HCT116 (cell line): ENCODE measurements at regions not wholly inside any gene's neighbourhood (a gene's known extent, or its start where the extent isn't known, plus 50 kb on each side); places are given as distances from the start of the nearest gene placed in this dataset.

Experiments
- ATAC-seq: fragments of 200-7000 bp; cut with Tn5 transposase; 2 replicates; pipeline ENCODE4 v1.9.1; 2020; ENCODE audit warnings: mild to moderate bottlenecking, moderate library complexity
- BruUV-seq: library from RNA; stranded (reverse); fragments of 400-500 nt; replicated peaks from 2 replicates; lab custom pipeline; 2021; lab: Mats Ljungman, UMichigan
- CTCF ChIA-PET: fragments of 300-600 bp; sonication (Branson Sonifier 250); formaldehyde crosslinking; loops from one replicate; lab custom pipeline; 2021; ENCODE audit warnings: antibody characterized with exemption; lab: Charles Lee
- POLR2A ChIA-PET: fragments of 300-600, 350-600 bp; sonication (Branson Sonifier 250); formaldehyde crosslinking; loops from one replicate; lab custom pipeline; 2021; ENCODE audit warnings: antibody characterized with exemption; lab: Charles Lee
- RAD21 ChIA-PET, 2 experiments: fragments of 300-600 bp; sonication (Branson Sonifier 250); formaldehyde crosslinking; loops; one replicate each; lab custom pipeline; 2023; ENCODE audit warnings: low total read pairs in 2 of 2; ENCODE audit not compliant: uncharacterized antibody in 2 of 2, unreplicated experiment in 2 of 2, low non-redundant PET in 1 of 2; lab: Charles Lee
- DNase-seq: peaks from one replicate; pipeline ENCODE4 v3.0.0-alpha.2; 2010; ENCODE audit warnings: low read depth, low spot score
- H2AFZ ChIP-seq: fragments of 200-600 bp; shearing (Covaris generic), sonication (generic); 2 replicates; pipeline ENCODE4 v1.6.1; 2017; ENCODE audit warnings: low read depth, mixed run types, mixed read lengths, antibody characterized with exemption, low read length; ENCODE audit not compliant: poor library complexity, severe bottlenecking
- H3K27ac ChIP-seq: 2 replicates; pipeline ENCODE4 v1.5.1; 2012; ENCODE audit warnings: low read depth, low read length
- H3K27me3 ChIP-seq: fragments of 200-600 bp; sonication (generic); 2 replicates; pipeline ENCODE4 v1.6.1; 2016; ENCODE audit warnings: mixed run types, low read length, mixed read lengths; ENCODE audit not compliant: insufficient read depth
- H3K36me3 ChIP-seq, 2 experiments: fragments of 200-500 bp in 1 of 2; fragments of 200-600 bp in 1 of 2; sonication (Bioruptor generic) in 1 of 2; sonication (generic) in 1 of 2; 2 replicates each; pipeline versions ENCODE4 v1.5.1 to v1.6.1; 2014 to 2016; ENCODE audit warnings: low read length in 2 of 2, inconsistent platforms in 1 of 2, mixed read lengths in 1 of 2, mixed run types in 1 of 2; ENCODE audit not compliant: insufficient read depth in 2 of 2, control insufficient read depth in 1 of 2
- H3K4me1 ChIP-seq, 2 experiments: fragments of 200-600 bp in 1 of 2; sonication (generic) in 1 of 2; 2 replicates each; pipeline versions ENCODE4 v1.5.1 to v1.6.1; 2012 to 2017; ENCODE audit warnings: low read length in 2 of 2, inconsistent platforms in 1 of 2, mild to moderate bottlenecking in 1 of 2, mixed read lengths in 1 of 2, mixed run types in 1 of 2, moderate library complexity in 1 of 2; ENCODE audit not compliant: insufficient read depth in 2 of 2, control insufficient read depth in 1 of 2
- H3K4me2 ChIP-seq: fragments of 200-600 bp; sonication (generic); 2 replicates; pipeline ENCODE4 v1.6.1; 2017; ENCODE audit warnings: mixed run types, low read length, mixed read lengths
- H3K4me3 ChIP-seq, 2 experiments: fragments of 200-600 bp in 1 of 2; sonication (generic) in 1 of 2; replicated peaks in 1 of 2; 2 replicates each; pipeline ENCODE4 v1.5.1; 2011 to 2016; ENCODE audit warnings: low read length in 2 of 2, control low read depth in 1 of 2, low read depth in 1 of 2, mild to moderate bottlenecking in 1 of 2, mixed read lengths in 1 of 2, mixed run types in 1 of 2
- H3K79me2 ChIP-seq: fragments of 200-600 bp; sonication (generic); 2 replicates; pipeline ENCODE4 v1.6.1; 2017; ENCODE audit warnings: mild to moderate bottlenecking, mixed run types, low read length, moderate library complexity, mixed read lengths; ENCODE audit not compliant: insufficient read depth
- H3K9ac ChIP-seq: fragments of 200-600 bp; sonication (generic); 2 replicates; pipeline ENCODE4 v1.6.1; 2016; ENCODE audit warnings: low read length, mixed read lengths
- H3K9me2 ChIP-seq: fragments of 200-600 bp; sonication (generic), shearing (Covaris generic); 2 replicates; pipeline ENCODE4 v1.6.1; 2017; ENCODE audit warnings: mixed run types, mild to moderate bottlenecking, moderate library complexity; ENCODE audit not compliant: insufficient read depth
- H3K9me3 ChIP-seq, 2 experiments: fragments of 200-500 bp in 1 of 2; fragments of 200-600 bp in 1 of 2; sonication (Bioruptor generic) in 1 of 2; sonication (generic) in 1 of 2; 2 replicates each; pipeline ENCODE4 v1.6.1; 2014 to 2017; ENCODE audit warnings: low read length in 2 of 2, mixed read lengths in 2 of 2, inconsistent platforms in 1 of 2, low read depth in 1 of 2, mild to moderate bottlenecking in 1 of 2, mixed run types in 1 of 2, moderate library complexity in 1 of 2; ENCODE audit not compliant: control insufficient read depth in 1 of 2, insufficient read depth in 1 of 2
- H4K20me1 ChIP-seq: fragments of 200-600 bp; sonication (generic), shearing (Covaris generic); 2 replicates; pipeline ENCODE4 v1.6.1; 2017; ENCODE audit warnings: mixed run types, mild to moderate bottlenecking, moderate library complexity; ENCODE audit not compliant: insufficient read depth
- ATF3 ChIP-seq: IDR thresholded peaks from 2 replicates; pipeline ENCODE4 v1.6.1; 2012
- CBX3 ChIP-seq: IDR thresholded peaks from 2 replicates; pipeline ENCODE4 v1.6.1; 2012; ENCODE audit warnings: low read depth
- CEBPB ChIP-seq: IDR thresholded peaks from 2 replicates; pipeline ENCODE4 v1.6.1; 2012; ENCODE audit warnings: low read depth
- EZH2phosphoT487 ChIP-seq: fragments of 200-600 bp; IDR thresholded peaks from 2 replicates; pipeline ENCODE4 v1.6.1; 2018; ENCODE audit warnings: antibody characterized with exemption, borderline replicate concordance
- FOSL1 ChIP-seq: IDR thresholded peaks from 2 replicates; pipeline ENCODE4 v1.6.1; 2012; ENCODE audit warnings: low read depth
- JUND ChIP-seq: IDR thresholded peaks from 2 replicates; pipeline ENCODE4 v1.6.1; 2012
- MAX ChIP-seq: IDR thresholded peaks from 2 replicates; pipeline ENCODE4 v1.6.1; 2012
- POLR2A ChIP-seq: IDR thresholded peaks from 2 replicates; pipeline ENCODE4 v1.7.0; 2011; ENCODE audit warnings: borderline replicate concordance; ENCODE audit not compliant: insufficient read depth, insufficient read length; ENCODE audit errors: extremely low read depth
- POLR2AphosphoS5 ChIP-seq: IDR thresholded peaks from 2 replicates; pipeline ENCODE4 v1.6.1; 2011; ENCODE audit warnings: mild to moderate bottlenecking, low read depth, low read length, moderate library complexity
- RAD21 ChIP-seq: IDR thresholded peaks from 2 replicates; pipeline ENCODE4 v1.6.1; 2012; ENCODE audit warnings: low read depth, mild to moderate bottlenecking
- REST ChIP-seq: IDR thresholded peaks from 2 replicates; pipeline ENCODE4 v1.6.1; 2012; ENCODE audit warnings: low read depth
- SP1 ChIP-seq: IDR thresholded peaks from 2 replicates; pipeline ENCODE4 v1.6.1; 2012; ENCODE audit warnings: low read depth
- ZFX ChIP-seq: fragments of 450-650 bp; IDR thresholded peaks from 2 replicates; pipeline ENCODE4 v1.6.1; 2017
- intact Hi-C: fragments of 100-400 bp; cut with micrococcal nuclease; formaldehyde crosslinking; loops from 2 replicates; pipeline ENCODE4 v1.10.0; 2022

GRCh38 chr21:16584756-16585155, 855.0 kb downstream of the USP25 start:
- ChIA-PET RAD21 (no interaction called here), POLR2A (no interaction called here), CTCF (no interaction called here)
- Histone ChIP-seq H3K9me2 (no peaks in the 10 kb centered on the region), H3K36me3 (no peaks in the 10 kb centered on the region), H3K79me2 (no peaks in the 10 kb centered on the region), H3K9ac (no peak overlapping the region), H3K4me3 (no peak overlapping the region), H4K20me1 (no peaks in the 10 kb centered on the region), H3K27me3 (no peaks in the 10 kb centered on the region), H3K4me2 (no peak overlapping the region), H3K4me1 (no peaks in the 10 kb centered on the region), H3K27ac (no peak overlapping the region), H2AFZ (no peak overlapping the region), H3K9me3 (peaks cover 13 to 21% of the 10 kb centered on the region in 2 experiments; a peak in 2 of 4 replicates)
- intact Hi-C loops, result no loop called here
- ATAC-seq, result no peak
- TF ChIP-seq MAX, result no peak
- TF ChIP-seq JUND, result no peak
- no peak for TF ChIP-seq ZFX
- no peak for TF ChIP-seq FOSL1
- no peak for TF ChIP-seq CBX3
- TF ChIP-seq RAD21, result no peak
- TF ChIP-seq EZH2phosphoT487, result no peak
- TF ChIP-seq SP1, result no peak
- TF ChIP-seq POLR2A, result no peak
- TF ChIP-seq REST, result no peak
- no peak for TF ChIP-seq ATF3
- TF ChIP-seq CEBPB, result no peak
- no peak for TF ChIP-seq POLR2AphosphoS5
- BruUV-seq, result no TSS peak
- DNase-seq, result no peak
